ENCODE measurements at regions not wholly inside any gene's neighbourhood (a gene's known extent, or its start where the extent isn't known, plus 50 kb on each side); places are given as distances from the start of the nearest gene placed in this dataset.

DNA sequence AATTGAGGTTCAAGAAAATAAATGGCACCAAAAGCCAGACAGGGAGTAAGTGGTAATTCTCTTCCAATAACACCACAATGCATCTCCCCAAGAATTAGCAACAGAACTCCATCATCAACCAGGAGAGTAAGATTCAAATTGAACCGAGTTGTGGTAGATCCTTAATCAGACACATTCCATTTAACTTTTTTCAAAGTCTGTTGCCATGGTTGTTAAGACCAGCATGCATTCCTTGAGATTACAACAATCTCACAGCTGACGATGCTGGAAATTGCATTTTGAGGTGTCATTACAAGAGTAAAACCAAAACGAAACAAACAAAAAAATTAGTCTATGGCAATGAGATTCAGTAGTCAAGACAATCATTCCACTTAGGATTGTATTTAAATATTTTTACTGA lies 78.9 kb upstream of the ZNF462 start:
- no peaks in the 10 kb centered on the region for H3K79me2 ChIP-seq (ENCODE audit: insufficient read depth, low read length)
- no peak overlapping the region for H3K9ac ChIP-seq (ENCODE audit: extremely low read depth, insufficient read length, low read length)
- no CpG with 5 or more reads among the region's 3 CpGs for WGBS (ENCODE audit: extremely low coverage, insufficient read length, low lambda C conversion rate)
- H2BK15ac ChIP-seq (ENCODE audit: low read depth, low read length), result no peak overlapping the region
- no peaks in the 10 kb centered on the region; the same call in 1 of the 2 replicates for H3K27me3 Mint-ChIP-seq (ENCODE audit: low read depth)
- no peak overlapping the region for H2BK5ac ChIP-seq (ENCODE audit: insufficient read length, low read length)
- DNase-seq, result no peak
- H3K4me2 ChIP-seq (ENCODE audit: insufficient read depth, insufficient read length, low read length), result no peak overlapping the region
- no peak overlapping the region for H3K4me3 Mint-ChIP-seq
- H3K9me3 Mint-ChIP-seq, result peaks cover 3 to 9% of the 10 kb centered on the region in 2 experiments; a peak in 4 of 5 replicates
- H2AK5ac ChIP-seq (ENCODE audit: insufficient read length, low read length), result no peak overlapping the region
- no peak overlapping the region for H3K27ac ChIP-seq (ENCODE audit: insufficient read length, low read depth, low read length)
- H2BK12ac ChIP-seq (ENCODE audit: insufficient read length, low read depth, low read length), result no peak overlapping the region
- TF ChIP-seq, protein P1, sequence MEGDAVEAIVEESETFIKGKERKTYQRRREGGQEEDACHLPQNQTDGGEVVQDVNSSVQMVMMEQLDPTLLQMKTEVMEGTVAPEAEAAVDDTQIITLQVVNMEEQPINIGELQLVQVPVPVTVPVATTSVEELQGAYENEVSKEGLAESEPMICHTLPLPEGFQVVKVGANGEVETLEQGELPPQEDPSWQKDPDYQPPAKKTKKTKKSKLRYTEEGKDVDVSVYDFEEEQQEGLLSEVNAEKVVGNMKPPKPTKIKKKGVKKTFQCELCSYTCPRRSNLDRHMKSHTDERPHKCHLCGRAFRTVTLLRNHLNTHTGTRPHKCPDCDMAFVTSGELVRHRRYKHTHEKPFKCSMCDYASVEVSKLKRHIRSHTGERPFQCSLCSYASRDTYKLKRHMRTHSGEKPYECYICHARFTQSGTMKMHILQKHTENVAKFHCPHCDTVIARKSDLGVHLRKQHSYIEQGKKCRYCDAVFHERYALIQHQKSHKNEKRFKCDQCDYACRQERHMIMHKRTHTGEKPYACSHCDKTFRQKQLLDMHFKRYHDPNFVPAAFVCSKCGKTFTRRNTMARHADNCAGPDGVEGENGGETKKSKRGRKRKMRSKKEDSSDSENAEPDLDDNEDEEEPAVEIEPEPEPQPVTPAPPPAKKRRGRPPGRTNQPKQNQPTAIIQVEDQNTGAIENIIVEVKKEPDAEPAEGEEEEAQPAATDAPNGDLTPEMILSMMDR (conservative IDR thresholded peaks at IDR 0.05), result no peak
- peaks cover 0 to 5% (median 4%) of the 10 kb centered on the region in 3 experiments; a peak in 6 of 7 replicates for H3K36me3 Mint-ChIP-seq (ENCODE audit: insufficient read depth in 1 of 3, low read depth in 3 of 3)
- no peaks in the 10 kb centered on the region for H3K4me1 Mint-ChIP-seq
- no peak overlapping the region for H4K91ac ChIP-seq (ENCODE audit: insufficient read length, low read depth, low read length)
- no peaks in the 10 kb centered on the region for H3K9me3 ChIP-seq (ENCODE audit: control insufficient read depth, low read depth, low read length)
- H3K14ac ChIP-seq (ENCODE audit: insufficient read depth, low read length), result no peak overlapping the region
- no peaks in the 10 kb centered on the region for H4K20me1 ChIP-seq (ENCODE audit: control insufficient read depth, insufficient read depth, insufficient read length)
- no peak overlapping the region for H2AFZ ChIP-seq (ENCODE audit: low read length)
- H3K23ac ChIP-seq (ENCODE audit: insufficient read length, low read depth, low read length), result no peak overlapping the region
- no peak overlapping the region for H3T11ph ChIP-seq (ENCODE audit: low read length)
- no peak overlapping the region for H3K4ac ChIP-seq (ENCODE audit: low read depth, low read length)
- H3K27ac Mint-ChIP-seq, result no peak overlapping the region
- no peak overlapping the region for H4K8ac ChIP-seq (replicated peaks; ENCODE audit: insufficient read length, low read depth, low read length)
- H3K18ac ChIP-seq (ENCODE audit: insufficient read length, low read depth, low read length), result no peak overlapping the region
- no peaks in the 10 kb centered on the region for H3K4me1 ChIP-seq (ENCODE audit: insufficient read depth, low read length)
- H2BK20ac ChIP-seq (ENCODE audit: low read depth, low read length, poor library complexity, severe bottlenecking), result no peak overlapping the region
- H3K27me3 ChIP-seq (ENCODE audit: insufficient read depth, low read length), result no peaks in the 10 kb centered on the region
- H4K5ac ChIP-seq (ENCODE audit: insufficient read length, low read depth, low read length), result no peak overlapping the region
- H2BK120ac ChIP-seq (ENCODE audit: low read depth, low read length, poor library complexity, severe bottlenecking), result no peak overlapping the region
- H3K56ac ChIP-seq (ENCODE audit: insufficient read length, low read depth, low read length), result no peak overlapping the region
- no peaks in the 10 kb centered on the region for H3K79me1 ChIP-seq (ENCODE audit: insufficient read depth, low read depth, low read length, poor library complexity, severe bottlenecking)
- H3K23me2 ChIP-seq (ENCODE audit: insufficient read length, low read depth, low read length, poor library complexity, severe bottlenecking), result no peaks in the 10 kb centered on the region

All from H9 (cell line).